ENCODE measurements at regions not wholly inside any gene's neighbourhood (a gene's known extent, or its start where the extent isn't known, plus 50 kb on each side); places are given as distances from the start of the nearest gene placed in this dataset.

GRCh38 chr10:131511391-131511790 lies 199.9 kb upstream of the TCERG1L start:
- TF ChIP-seq CTCF (IDR thresholded peaks at IDR 0.05) (no peak), POLR2A (IDR thresholded peaks at IDR 0.05) (no peak)

Measured in Peyer's patch (tissue), 4 donors.